H1 (cell line): ENCODE measurements at regions not wholly inside any gene's neighbourhood (a gene's known extent, or its start where the extent isn't known, plus 50 kb on each side); places are given as distances from the start of the nearest gene placed in this dataset.

Source experiments
- CEBPB ChIP-seq: IDR thresholded peaks from 2 replicates; pipeline ENCODE4 v1.6.1; 2012; ENCODE audit warnings: low read depth, low read length
- CHD1 ChIP-seq: IDR thresholded peaks from 2 replicates; pipeline ENCODE4 v1.6.1; 2012; ENCODE audit warnings: low read depth, low read length, improper control_type of control experiment
- HDAC2 ChIP-seq, 2 experiments: fragments of 300-600 bp in 1 of 2; sonication (generic) in 1 of 2; IDR thresholded peaks; 2 replicates each; pipeline ENCODE4 v1.6.1; 2011 to 2012; ENCODE audit warnings: low read depth in 2 of 2, low read length in 2 of 2, mild to moderate bottlenecking in 2 of 2, moderate library complexity in 2 of 2, borderline replicate concordance in 1 of 2, inconsistent platforms in 1 of 2
- SP4 ChIP-seq: IDR thresholded peaks from 2 replicates; pipeline ENCODE4 v1.6.1; 2012; ENCODE audit warnings: low read length, inconsistent platforms
- YY1 ChIP-seq: IDR thresholded peaks from 2 replicates; pipeline ENCODE4 v1.6.1; 2011; ENCODE audit warnings: low read depth, mild to moderate bottlenecking, low read length

DNA sequence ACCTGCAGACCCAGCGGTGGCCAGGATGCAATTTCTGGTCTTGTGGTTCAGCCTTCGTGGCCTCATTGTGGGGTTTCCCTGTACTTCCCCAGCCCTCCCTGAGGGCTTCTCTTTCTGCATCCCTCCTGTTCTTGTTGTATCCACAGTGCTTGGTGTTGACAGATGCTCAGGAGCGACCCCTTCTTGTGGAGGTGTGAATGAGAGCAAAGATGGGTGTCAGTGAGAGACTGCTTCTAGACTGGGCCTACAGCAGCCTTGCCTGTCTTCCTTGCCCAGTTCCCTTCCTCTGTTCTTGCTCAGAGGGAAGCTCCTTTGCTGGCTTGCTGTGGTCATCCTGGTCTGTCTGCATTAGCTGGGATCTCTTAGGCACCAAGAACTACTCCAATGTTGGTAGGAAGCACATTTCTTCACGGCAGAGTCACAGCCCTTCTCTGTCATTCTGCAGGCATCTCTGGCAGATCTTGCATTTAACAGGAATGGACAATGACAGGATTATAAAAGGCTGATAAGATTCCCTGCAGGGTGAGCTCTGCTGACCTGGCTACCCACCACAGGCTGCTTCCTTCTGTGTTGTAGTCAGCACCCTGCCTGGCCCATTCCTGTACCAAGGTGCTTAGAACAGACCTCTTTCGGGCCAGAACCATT is 317.8 kb upstream of the C2CD4B start (continued):
- TF ChIP-seq HDAC2 (IDR thresholded peaks at IDR 0.05; ENCODE audit: borderline replicate concordance in 1 of 2, low read depth in 2 of 2, low read length in 2 of 2): peak in 1 of 2 experiments; percentile 83; a peak in 2 of 4 replicates
- no peak for TF ChIP-seq SP4
- TF ChIP-seq CEBPB: no peak
- TF ChIP-seq YY1: peak; percentile 72; the same call in 1 of the 2 replicates
- no peak for TF ChIP-seq CHD1
